A549 (cell line): ENCODE measurements at regions not wholly inside any gene's neighbourhood (a gene's known extent, or its start where the extent isn't known, plus 50 kb on each side); places are given as distances from the start of the nearest gene placed in this dataset.

ENCODE experiments used
- ATAC-seq, 2 experiments: fragments of 200-7000 bp in 1 of 2; fragments of >200 bp in 1 of 2; cut with Nextera tagmentation in 1 of 2; cut with Tn5 transposase in 1 of 2; 3 replicates each; pipeline versions ENCODE4 v1.8.0 to v1.9.1; 2018 to 2020; ENCODE audit warnings: mild to moderate bottlenecking in 1 of 2, moderate library complexity in 1 of 2
- CTCF ChIA-PET: fragments of 300-600 bp; sonication (Branson Sonifier 250); formaldehyde crosslinking; extraction: SDS; loops from one replicate; lab custom pipeline; 2021; ENCODE audit warnings: antibody characterized with exemption, inconsistent platforms; lab: Yijun Ruan, JAX
- POLR2A ChIA-PET: fragments of 350-600 bp; formaldehyde crosslinking; extraction: SDS; loops from one replicate; lab custom pipeline; 2021; ENCODE audit warnings: antibody characterized with exemption, inconsistent platforms; lab: Yijun Ruan, JAX
- DNase-seq, 2 experiments: peaks; one replicate each; pipeline versions ENCODE4 v3.0.0 to v3.0.0-alpha.2; 2011 to 2016; ENCODE audit warnings: low read depth in 1 of 2, low spot score in 1 of 2
- FAIRE-seq: peaks from 2 replicates; lab custom pipeline; 2011; peaks lifted over from hg19 to GRCh38; lab: Jason Lieb, UNC
- H3K27ac ChIP-seq, 2 experiments: fragments of >200 bp; sonication (Bioruptor Twin); formaldehyde crosslinking; 3 replicates each; pipeline ENCODE4 v1.5.1; 2016 to 2017
- H3K4me1 ChIP-seq: fragments of >200 bp; sonication (Bioruptor Twin); formaldehyde crosslinking; 3 replicates; pipeline ENCODE4 v1.6.1; 2016
- H3K4me2 ChIP-seq: fragments of >200 bp; sonication (Bioruptor Twin); formaldehyde crosslinking; 3 replicates; pipeline ENCODE4 v1.6.1; 2016
- H3K4me3 ChIP-seq: fragments of >200 bp; sonication (Bioruptor Twin); formaldehyde crosslinking; 3 replicates; pipeline ENCODE4 v1.5.1; 2016
- H3K9me3 ChIP-seq: fragments of >200 bp; sonication (Bioruptor Twin); formaldehyde crosslinking; 3 replicates; pipeline ENCODE4 v1.6.1; 2016
- BCL3 ChIP-seq: fragments of >200 bp; sonication (Bioruptor Twin); formaldehyde crosslinking; IDR thresholded peaks from 3 replicates; pipeline ENCODE4 v1.6.1; 2016
- CBX2 ChIP-seq: fragments of 200-600 bp; sonication (generic); IDR thresholded peaks from 2 replicates; pipeline ENCODE4 v1.6.1; 2016; ENCODE audit warnings: low read depth, mild to moderate bottlenecking, borderline replicate concordance
- E2F6 ChIP-seq: IDR thresholded peaks from 2 replicates; pipeline ENCODE4 v1.6.1; 2012; ENCODE audit warnings: low read depth, borderline replicate concordance
- ELK1 ChIP-seq: fragments of 150-350 bp; IDR thresholded peaks from 2 replicates; pipeline ENCODE4 v1.6.1; 2014; ENCODE audit warnings: low read depth, mild to moderate bottlenecking, low read length
- EP300 ChIP-seq, 2 experiments: fragments of >200 bp; sonication (Bioruptor Twin); formaldehyde crosslinking; IDR thresholded peaks; 2 replicates in 1 of 2; 3 replicates in 1 of 2; pipeline ENCODE4 v1.6.1; 2016 to 2017
- GATA3 ChIP-seq: IDR thresholded peaks from 2 replicates; pipeline ENCODE4 v1.6.1; 2012; ENCODE audit warnings: borderline replicate concordance
- HOXB13 ChIP-seq: fragments of 250-450 bp; sonication (Bioruptor Pico); IDR thresholded peaks from 2 replicates; pipeline ENCODE4 v1.5.0; 2020; ENCODE audit warnings: low read depth, mild to moderate bottlenecking, moderate library complexity
- HOXB5 ChIP-seq: fragments of 250-450 bp; sonication (Bioruptor Pico); IDR thresholded peaks from 2 replicates; pipeline ENCODE4 v1.5.0; 2020; ENCODE audit warnings: mild to moderate bottlenecking, moderate library complexity
- JUN ChIP-seq, 2 experiments: fragments of >200 bp; sonication (Bioruptor Twin); formaldehyde crosslinking; IDR thresholded peaks; 2 replicates in 1 of 2; 3 replicates in 1 of 2; pipeline ENCODE4 v1.6.1; 2016 to 2017
- NFE2L2 ChIP-seq: fragments of 150-350 bp; conservative IDR thresholded peaks from 2 replicates; pipeline ENCODE4 v1.6.1; 2014; ENCODE audit warnings: low read length
- NPAS2 ChIP-seq: fragments of 250-450 bp; sonication (Bioruptor Pico); IDR thresholded peaks from 2 replicates; pipeline ENCODE4 v1.8.0; 2022; ENCODE audit warnings: mild to moderate bottlenecking, moderate library complexity, borderline replicate concordance
- PBX3 ChIP-seq: IDR thresholded peaks from 2 replicates; pipeline ENCODE4 v1.6.1; 2012
- PHF8 ChIP-seq: fragments of 200-600 bp; sonication (generic); IDR thresholded peaks from 2 replicates; pipeline ENCODE4 v1.6.1; 2016; ENCODE audit warnings: low read depth, mild to moderate bottlenecking, antibody characterized with exemption, moderate library complexity, borderline replicate concordance
- RCOR1 ChIP-seq: fragments of 150-350 bp; IDR thresholded peaks from 2 replicates; pipeline ENCODE4 v1.6.1; 2014; ENCODE audit warnings: antibody characterized with exemption, low read length, low read depth
- REST ChIP-seq: fragments of 200-600 bp; sonication (generic); IDR thresholded peaks from 2 replicates; pipeline ENCODE4 v1.6.1; 2016; ENCODE audit warnings: antibody characterized with exemption, mild to moderate bottlenecking, moderate library complexity
- RFX5 ChIP-seq: fragments of 450-650 bp; IDR thresholded peaks from 2 replicates; pipeline ENCODE4 v1.7.1; 2014; ENCODE audit warnings: antibody characterized with exemption, mild to moderate bottlenecking, moderate library complexity
- SREBF2 ChIP-seq: fragments of 450-650 bp; IDR thresholded peaks from 2 replicates; pipeline ENCODE4 v1.6.1; 2014; ENCODE audit warnings: mild to moderate bottlenecking, moderate library complexity
- USF2 ChIP-seq: fragments of 450-650 bp; IDR thresholded peaks from 2 replicates; pipeline ENCODE4 v1.6.1; 2014; ENCODE audit warnings: antibody characterized with exemption
- ZFP36 ChIP-seq: fragments of 450-650 bp; IDR thresholded peaks from 2 replicates; pipeline ENCODE4 v1.6.1; 2014; ENCODE audit warnings: borderline replicate concordance; ENCODE audit not compliant: partially characterized antibody
- ZSCAN20 ChIP-seq: fragments of 250-450 bp; sonication (Bioruptor Pico); IDR thresholded peaks from 2 replicates; pipeline ENCODE4 v1.8.0; 2022; ENCODE audit warnings: mild to moderate bottlenecking, moderate library complexity
- WGBS: methylation state at CpG from one replicate; pipeline ENCODE4 v1.1.6; 2017; ENCODE audit errors: missing lambda C conversion rate; 5-methylcytosine and 5-hydroxymethylcytosine counted together

GRCh38 chrY:12410696-12411095 is 290.3 kb upstream of the USP9Y start:
- POLR2A ChIA-PET = no interaction called here
- Histone ChIP-seq H3K9me3 (no peaks in the 10 kb centered on the region), H3K27ac (no peak overlapping the region), H3K4me1 (no peaks in the 10 kb centered on the region), H3K4me2 (no peak overlapping the region), H3K4me3 (no peak overlapping the region)
- FAIRE-seq = no peak
- DNase-seq = no peak
- no peak for TF ChIP-seq REST
- TF ChIP-seq NPAS2 (CRISPR knock-in tag) = no peak
- TF ChIP-seq HOXB13 (CRISPR knock-in tag) = no peak
- TF ChIP-seq NFE2L2 = no peak
- TF ChIP-seq PBX3 = no peak
- no peak for TF ChIP-seq ZFP36
- no peak for TF ChIP-seq RFX5
- TF ChIP-seq GATA3 = no peak
- no peak for TF ChIP-seq CBX2
- TF ChIP-seq RCOR1 = no peak
- no peak for TF ChIP-seq HOXB5 (CRISPR knock-in tag)
- no peak for TF ChIP-seq JUN (IDR thresholded peaks at IDR 0.05)
- TF ChIP-seq ZSCAN20 = no peak
- no peak for TF ChIP-seq EP300 (IDR thresholded peaks at IDR 0.05)
- TF ChIP-seq E2F6 = no peak
- TF ChIP-seq BCL3 = no peak
- no peak for TF ChIP-seq PHF8
- no peak for TF ChIP-seq USF2
- TF ChIP-seq ELK1 = no peak
- TF ChIP-seq SREBF2 = no peak
- 89% methylated on average over 3 of the region's 3 CpGs for WGBS
- CTCF ChIA-PET = no interaction called here
- no peak for ATAC-seq
